Forelimb muscle (tissue), 1 donor: ENCODE measurements at regions not wholly inside any gene's neighbourhood (a gene's known extent, or its start where the extent isn't known, plus 50 kb on each side); places are given as distances from the start of the nearest gene placed in this dataset.
"Not testable (repeated sequence)": the region's sequence is repeated elsewhere in the genome, so short reads cannot be mapped to it uniquely, and the experiment has no call there.

Experiments used
- DNase-seq: peaks from one replicate; pipeline ENCODE4 v3.0.0-alpha.2; 2013; ENCODE audit warnings: low read depth

GRCh38 chr4:137740141-137740540 lies 207.8 kb upstream of the PCDH18 start:
- DNase-seq, result no peak

DNA sequence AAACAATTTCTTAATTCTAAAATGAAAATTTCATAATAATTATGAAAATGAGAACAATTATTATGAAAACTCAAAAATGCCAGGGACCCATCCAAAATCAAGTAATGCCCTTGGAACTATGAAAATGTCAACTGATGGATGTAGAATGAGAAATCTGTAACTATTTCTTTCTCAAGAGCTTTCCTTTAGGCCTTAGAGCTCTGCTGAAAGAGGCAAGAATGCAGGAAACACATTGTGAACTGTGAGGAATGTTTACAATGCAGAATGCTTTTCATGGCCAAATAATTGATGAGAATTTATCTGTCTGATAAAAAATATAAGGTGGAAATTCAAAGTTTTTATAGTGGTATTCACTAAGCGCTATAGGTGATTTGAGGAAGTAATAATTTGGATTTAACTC lies 207.1 kb upstream of the PCDH18 start:
- DNase-seq, result no peak

DNA sequence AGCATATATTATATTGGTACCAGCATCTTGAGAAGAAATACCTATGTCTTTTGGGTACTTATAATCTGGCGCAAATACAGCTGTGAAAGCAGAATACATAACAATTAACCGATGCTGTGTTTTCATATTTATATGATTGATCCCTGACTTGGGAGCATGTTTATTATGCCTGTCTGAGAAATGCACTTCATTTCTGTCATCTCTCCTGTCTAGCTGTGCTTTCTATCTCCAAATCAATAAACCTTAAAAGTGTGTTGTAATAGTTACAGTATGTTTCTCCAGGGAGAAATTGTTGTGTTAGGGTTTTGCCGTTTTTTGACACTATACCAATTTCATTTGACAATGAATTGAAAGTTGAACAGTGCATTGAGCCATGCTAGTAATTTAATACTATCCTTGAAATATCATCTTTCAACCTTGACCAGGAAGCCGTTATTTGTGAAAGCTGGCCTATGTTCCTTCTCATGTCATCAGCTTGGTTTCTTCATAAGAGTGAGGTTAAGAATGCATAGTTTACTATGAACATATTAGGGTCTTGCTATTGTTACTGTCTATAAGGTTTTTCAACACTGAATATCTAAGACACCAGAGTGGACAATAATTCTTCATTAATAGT lies 206.2 kb upstream of the PCDH18 start:
- no peak for DNase-seq

DNA sequence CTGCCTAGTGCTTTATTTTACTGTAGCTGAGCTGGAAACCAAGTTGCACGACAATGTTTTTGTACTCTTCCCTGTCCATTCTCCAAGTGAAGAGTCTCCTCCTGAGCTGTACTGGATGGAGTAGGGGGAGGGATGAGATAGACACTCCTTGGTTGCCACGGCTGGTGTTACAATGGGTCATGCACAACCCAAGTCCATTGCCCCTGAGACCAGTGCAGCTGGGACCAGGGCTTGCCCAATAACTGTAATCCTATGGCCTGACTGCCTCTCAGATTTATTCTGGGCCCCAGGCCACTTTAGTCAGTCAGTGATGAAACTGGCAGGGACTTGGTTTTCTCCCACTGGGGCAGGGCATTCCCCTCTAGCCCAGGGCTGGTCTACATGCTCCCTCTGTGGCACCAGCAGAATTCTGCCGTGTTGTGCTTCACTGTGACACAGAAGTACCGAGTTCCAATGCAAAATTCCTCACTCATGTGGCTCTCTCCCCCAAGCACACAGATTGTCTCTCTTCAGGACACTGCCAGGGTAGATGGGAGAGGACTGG lies 203.3 kb upstream of the PCDH18 start:
- no peak for DNase-seq

GRCh38 chr4:137733174-137734141 lies 201.2 kb upstream of the PCDH18 start:
- not testable (repeated sequence) for DNase-seq

DNA sequence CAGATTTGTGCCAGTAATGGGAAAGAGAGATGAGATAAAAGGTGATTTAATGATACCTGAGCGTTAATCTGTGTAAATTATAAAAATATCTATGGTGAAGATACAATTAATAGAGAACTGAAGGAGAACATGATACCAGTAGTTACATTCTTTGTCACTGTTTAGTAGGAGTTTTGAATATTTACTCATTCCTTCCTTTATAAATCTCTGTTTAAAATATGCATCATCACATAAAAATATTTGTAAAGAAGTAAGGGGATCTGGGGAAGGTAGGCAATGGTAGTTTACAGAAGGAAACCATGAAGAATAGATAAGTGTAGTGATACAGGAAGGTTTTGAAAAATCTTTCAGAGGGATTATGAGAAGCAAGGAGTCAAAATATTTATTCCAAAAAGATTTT lies 190.6 kb upstream of the PCDH18 start:
- DNase-seq, result no peak

DNA sequence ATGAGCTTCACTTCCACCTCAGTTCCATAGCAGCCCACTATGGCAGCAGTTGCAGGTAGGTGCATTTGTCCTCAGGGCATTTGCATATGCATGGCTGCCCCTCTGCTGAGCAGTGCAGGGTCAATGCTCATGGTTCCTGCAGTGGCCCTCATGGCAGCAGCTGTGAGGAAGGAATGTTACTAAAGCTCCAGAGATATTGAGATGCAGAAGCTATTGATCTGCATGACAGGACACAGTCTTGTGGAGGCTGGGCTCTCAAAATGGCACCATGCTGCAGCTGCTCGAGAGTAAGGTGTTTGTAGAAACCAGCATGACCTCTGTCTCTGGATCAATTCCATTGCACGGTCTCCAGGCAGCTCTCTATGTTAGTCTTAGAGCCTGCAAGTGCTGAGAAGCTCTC lies 179.2 kb upstream of the PCDH18 start:
- no peak for DNase-seq

DNA sequence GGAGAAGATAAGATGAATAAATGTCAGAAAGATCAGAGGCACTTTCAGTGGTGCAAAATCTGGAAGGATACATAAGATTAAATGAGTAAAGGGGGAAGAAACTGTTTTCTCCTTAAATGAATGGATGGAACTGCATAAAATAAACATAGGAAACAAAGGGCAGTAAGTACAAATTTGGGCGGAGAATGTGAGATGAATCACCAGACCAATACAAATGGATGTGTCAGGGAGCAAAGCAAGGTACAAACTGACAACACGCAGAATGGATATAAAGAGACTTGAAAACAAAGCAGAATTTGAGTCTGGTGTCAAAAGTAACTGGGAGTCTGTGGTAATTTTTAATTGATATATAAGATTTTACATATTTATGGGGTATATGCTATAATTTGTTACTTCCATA lies 175.3 kb upstream of the PCDH18 start:
- DNase-seq, result no peak

DNA sequence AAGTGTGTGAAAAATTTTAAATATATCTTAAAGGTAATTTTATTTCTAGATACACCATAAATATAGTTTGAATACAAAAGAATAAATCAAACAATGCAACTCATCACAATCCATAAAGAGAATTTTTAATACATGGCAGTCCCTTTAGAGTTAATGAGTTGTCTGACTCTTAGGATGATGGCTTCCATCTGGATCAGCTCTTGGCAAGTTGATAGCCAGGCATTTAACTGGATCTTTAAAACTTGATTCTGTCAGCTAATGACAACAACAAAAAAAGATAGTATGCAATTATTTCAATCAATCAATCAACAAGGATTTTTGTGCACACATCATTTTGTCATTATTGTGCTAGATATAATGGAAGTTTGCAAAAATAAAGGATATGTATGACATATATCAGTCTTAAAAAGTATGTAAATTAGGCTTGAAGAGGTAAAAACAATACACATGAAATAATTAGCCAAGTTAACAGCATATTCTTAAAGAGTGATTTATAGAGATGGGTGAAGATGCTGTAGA lies 174.9 kb upstream of the PCDH18 start:
- no peak for DNase-seq

- peak; percentile 83 for DNase-seq
Observed at GRCh38 chr4:137705171-137705783, 173.0 kb upstream of the PCDH18 start.

DNA sequence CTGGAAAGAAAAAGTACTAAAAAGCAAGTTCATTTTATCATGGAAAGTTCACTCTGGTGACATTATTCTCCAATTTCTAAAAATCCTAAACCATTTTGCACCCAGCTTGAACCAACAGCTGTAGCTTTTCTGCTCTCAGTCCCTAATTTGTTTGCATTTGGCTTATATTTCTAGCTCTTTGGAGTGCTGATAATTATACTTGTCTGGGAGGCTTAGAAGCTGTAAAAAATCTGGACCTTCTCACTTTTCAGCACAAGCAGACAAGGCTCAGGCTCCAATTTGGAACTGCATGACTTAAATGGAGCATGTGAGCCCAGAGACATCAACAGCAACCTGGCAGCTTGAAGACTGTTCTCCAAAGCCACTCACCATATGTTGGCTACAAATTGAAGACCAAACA lies 170.9 kb upstream of the PCDH18 start:
- no peak for DNase-seq

DNA sequence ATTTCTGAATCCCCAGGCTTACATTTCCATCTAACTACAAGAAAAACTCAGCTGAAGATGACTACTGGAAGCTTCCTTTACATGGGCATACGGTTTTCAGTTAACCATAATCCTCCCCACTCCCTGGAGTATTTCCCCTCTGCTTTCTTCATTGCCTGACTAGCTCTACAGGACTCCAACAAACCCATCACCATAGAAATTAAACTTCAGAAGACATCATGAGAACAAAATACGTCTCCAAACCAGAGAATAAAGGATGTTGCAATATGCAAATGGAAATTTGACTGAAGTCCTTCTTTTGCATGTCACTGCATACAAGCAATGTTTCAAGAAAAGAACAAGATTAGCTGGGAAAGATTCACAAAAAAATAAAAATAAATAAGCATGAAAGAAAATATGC lies 170.2 kb upstream of the PCDH18 start:
- no peak for DNase-seq

- DNase-seq, result no peak
Observed at GRCh38 chr4:137701401-137701800, 169.1 kb upstream of the PCDH18 start.

GRCh38 chr4:137700751-137701150 lies 168.5 kb upstream of the PCDH18 start:
- no peak for DNase-seq

GRCh38 chr4:137700072-137700471 lies 167.8 kb upstream of the PCDH18 start:
- DNase-seq, result no peak

- DNase-seq, result no peak
Observed at GRCh38 chr4:137694138-137694537, 161.8 kb upstream of the PCDH18 start.

- DNase-seq, result no peak
Observed at GRCh38 chr4:137693641-137694040, 161.3 kb upstream of the PCDH18 start.

GRCh38 chr4:137692205-137692604 lies 159.9 kb upstream of the PCDH18 start:
- DNase-seq, result no peak

DNA sequence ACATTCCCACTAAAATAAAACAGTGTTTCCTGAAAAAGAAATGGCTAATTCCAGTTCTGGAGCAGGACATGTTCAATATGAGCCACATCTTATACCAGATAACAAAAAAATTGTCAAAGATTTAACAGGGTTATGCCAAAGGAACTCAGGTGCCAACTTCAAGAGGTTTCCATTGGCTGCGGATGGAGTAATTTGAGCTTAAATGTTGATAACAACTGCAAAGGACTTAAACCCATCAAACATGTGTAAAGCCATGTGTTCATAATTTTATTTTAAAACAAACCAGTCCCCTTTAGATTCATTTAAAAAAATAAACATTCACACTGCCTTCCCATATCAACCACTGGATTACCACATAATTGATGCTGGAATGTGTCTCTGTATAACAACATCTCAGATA lies 156.4 kb upstream of the PCDH18 start:
- DNase-seq, result no peak

- DNase-seq, result no peak
Observed at GRCh38 chr4:137685357-137685756, 153.1 kb upstream of the PCDH18 start.

GRCh38 chr4:137681081-137681480 lies 148.8 kb upstream of the PCDH18 start:
- DNase-seq, result no peak

DNA sequence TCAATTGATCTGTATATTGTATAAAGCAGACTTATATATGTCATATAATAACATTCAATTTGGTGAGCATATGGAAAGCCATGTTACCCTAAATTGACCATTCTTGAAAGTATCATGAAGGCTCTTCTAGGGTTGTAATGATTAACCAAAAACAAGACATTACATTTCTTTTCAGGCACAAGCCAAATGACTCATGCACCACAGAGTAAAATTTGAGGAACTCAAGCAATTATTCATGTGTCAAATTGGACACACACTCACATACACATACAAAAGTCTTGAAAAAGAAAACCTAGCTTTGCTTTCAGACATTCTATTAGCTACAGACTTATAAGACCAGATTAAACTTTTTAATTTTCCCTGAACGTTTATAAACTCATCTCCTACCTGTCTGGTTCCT lies 146.5 kb upstream of the PCDH18 start:
- no peak for DNase-seq
